ENCODE measurements at regions not wholly inside any gene's neighbourhood (a gene's known extent, or its start where the extent isn't known, plus 50 kb on each side); places are given as distances from the start of the nearest gene placed in this dataset.

DNA sequence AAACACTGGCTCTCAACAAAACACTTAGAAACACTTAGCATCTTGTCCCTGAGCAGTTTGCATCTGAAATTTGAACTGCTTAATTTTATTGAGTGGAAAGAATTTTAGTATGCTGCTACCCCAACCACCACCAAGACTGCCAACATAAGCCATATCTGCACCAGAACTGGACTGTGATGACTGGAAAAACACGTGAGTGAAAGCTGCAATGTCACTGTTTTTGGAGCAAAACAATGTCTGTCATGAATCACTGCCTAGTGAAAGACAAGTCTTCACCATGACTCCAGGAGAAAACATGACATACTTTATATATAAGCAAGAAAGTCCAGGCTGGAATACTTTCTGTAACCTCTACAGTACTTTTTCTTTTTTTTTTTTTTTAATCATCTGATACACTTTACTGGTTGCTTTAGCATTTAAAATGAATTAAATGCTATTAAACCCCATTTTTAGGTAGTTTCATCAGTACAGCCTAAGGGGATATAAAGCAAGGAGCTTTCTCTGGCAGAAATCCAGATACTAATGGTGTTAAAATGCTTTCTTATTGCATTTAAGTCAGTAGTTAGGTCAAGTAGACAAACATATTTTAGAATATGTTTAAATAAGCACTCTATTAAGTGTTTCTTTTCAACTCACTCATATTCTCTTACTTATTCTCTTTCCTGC lies 2129.4 kb upstream of the PIK3C3 start:
- DNase-seq, result no peak

DNA sequence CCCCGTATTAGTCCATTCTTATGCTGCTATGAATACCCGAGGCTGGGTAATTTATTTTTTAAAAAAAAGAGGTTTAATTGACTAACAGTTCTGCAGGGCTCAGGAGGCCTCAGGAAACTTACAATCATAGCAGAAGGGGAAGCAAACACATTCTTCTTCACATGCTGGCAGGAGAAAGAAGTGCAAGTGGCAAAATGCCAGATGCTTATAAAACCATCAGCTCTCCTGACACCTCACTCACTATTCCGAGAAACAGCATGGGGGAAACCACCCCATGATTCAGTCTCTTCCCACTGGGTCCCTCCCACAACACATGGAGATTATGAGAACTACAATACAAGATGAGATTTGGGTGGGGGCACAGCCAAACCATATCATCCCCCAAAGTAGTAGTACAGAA lies 2148.5 kb upstream of the PIK3C3 start:
- peak; percentile 56 for DNase-seq

GRCh38 chr18:39805218-39805617 lies 2149.8 kb upstream of the PIK3C3 start:
- DNase-seq, result no peak

DNA sequence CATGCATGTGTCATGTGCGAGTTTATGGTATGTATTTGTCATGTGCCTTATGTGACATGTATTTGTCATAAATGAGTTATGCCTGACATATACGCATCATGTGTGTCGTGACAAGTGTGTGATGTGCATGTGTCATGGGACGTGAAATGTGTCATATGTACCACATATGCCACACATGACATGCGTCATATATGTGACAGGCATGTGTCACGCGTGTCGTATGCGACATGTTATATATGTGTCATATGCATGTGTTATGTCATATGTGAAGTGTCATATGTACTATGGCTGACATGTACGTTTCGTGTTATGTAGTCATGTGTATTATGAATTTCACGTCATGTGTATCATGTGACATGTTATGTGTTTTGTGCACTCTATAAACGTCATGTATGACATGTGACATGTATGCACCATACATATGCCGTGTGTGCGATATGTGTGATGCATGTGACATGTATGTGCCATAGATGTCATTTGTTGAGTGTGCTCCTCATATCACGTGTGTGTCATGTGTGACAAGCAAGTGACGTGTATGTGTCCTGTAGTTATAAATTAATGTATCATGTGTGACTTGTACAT lies 2152.3 kb upstream of the PIK3C3 start:
- DNase-seq, result no peak

DNA sequence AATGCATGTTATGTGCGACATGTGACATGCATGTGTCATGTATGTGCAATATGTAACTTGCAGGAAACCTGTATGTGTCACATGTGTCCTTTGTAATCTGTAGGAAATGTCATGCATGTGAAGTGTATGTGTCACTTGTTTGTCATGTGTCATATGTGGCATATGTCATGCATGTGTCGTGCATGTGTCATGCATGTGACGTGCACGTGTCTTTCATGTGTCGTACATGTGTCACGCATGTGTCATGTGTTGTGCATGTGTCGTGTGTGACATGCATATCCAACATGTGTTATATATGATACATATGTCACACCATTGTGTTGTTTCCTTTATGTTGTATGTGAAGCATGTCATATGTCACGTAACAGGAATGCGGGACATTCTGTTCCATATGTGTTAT lies 2153.2 kb upstream of the PIK3C3 start:
- no peak for DNase-seq

- no peak for DNase-seq
Observed at GRCh38 chr18:39801010-39801409, 2154.0 kb upstream of the PIK3C3 start.

DNA sequence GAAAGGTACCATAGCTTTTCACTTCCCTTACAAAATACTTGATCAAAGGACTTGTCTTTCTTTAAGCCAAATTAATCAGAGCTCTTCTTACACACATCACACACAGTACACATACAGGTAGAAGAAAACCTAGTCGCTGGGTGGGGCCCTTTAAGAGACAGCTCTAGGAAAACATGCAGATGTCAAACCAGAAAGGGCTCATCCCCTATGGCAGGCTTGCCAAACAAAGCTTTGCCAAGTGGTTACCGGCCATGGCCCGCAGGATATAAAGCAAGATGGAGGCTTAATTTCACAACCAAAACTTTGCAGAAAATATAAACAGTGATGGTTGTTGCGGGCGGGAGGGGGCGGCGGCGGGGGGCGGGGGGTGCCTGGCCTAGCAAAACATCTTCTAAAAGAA lies 2156.0 kb upstream of the PIK3C3 start:
- peak; percentile 38 for DNase-seq

DNA sequence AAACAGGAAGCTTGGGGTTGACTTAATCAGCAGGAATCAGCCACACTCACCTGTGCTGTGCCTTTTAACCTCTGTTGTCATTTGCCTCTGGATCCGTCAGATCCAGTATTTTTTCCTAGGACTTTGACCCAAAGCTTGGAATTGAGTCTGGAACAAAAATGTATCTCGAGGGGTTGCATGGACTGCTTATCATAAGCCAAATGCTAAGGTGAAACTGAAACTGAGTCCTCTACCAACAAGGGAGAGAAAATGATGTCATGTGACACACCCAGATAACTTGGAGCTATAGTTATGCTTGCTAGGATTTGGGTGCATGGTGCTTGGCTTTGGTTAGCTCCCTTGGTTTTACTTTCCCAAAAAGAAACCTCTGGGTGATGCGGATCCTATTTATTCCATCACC lies 2158.6 kb upstream of the PIK3C3 start:
- peak; percentile 62 for DNase-seq

DNA sequence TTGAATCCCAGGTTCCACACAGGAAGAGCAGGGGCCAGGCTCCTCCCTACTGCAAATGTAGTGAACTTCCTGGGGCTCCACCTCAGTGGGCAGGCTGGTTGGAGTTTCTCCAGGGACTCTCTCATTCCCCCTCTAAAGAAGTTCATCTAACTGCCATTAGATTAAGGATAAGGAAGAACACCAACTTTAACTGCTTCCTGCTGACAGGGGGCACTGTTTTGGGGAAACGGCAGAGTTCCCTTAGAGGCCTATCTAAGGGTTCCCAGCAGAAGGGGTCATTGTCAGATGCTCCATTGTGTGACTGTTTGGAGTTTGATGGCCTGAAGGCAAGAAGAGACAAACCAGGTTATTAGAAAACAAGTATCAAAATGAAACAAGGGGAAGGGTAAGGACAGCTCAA lies 2159.7 kb upstream of the PIK3C3 start:
- peak; percentile 38 for DNase-seq

DNA sequence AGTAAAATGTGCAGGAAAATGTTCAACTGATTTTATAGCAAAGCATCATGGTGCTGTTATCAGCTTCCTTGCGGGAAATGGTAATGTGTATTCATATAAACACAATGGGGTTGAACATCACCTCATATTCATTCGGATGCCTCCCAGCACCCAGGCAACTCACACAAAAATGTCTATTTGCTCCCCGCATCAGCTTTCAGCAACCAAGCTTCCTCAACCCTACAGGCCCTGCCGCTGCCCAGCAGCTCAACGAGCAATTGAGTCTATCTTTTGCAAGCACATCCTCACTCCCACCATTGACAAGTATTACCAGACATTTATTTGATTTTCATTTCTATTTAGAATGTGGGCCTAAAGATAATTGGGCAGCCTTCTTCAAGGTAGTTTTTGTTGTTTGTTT lies 2161.4 kb upstream of the PIK3C3 start:
- DNase-seq, result no peak

DNA sequence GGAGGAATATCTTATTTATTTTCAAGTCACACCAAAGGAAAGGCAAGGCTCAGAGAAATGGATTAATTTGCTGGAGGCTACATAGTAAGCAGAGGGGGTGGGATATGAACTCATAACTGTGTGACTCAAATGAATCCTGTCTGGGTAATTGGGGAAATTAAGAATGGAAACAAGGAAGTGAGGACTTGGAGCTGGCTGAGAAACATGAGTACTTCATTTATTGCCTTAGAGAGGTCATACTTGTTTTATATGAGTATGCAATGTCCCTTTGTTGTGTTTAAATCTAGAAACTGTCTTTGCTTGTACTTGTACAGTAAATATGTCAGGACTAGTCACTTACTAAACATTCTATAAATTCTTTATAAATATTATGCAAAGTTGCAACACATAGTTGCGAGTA lies 2166.7 kb upstream of the PIK3C3 start:
- no peak for DNase-seq

- DNase-seq, result no peak
Observed at GRCh38 chr18:39786477-39786876, 2168.6 kb upstream of the PIK3C3 start.

DNA sequence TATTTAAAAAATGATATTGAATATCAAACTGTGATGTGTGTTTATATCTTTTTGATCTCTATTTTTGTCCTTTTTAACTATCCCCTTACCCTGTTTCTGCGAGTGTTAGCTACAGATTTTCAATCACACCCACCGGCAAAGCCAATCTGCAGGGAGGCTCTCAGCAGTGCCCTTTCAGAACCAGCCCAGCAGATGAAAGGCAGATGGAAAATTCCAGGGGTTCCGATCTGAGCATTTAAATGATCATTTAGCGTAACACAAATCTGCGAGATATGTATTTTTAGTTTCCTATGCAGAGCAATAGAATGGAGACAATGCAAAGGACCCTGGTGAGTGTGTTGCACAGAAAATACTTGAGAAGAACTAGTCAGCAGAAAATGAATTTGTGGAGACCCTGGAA lies 2170.5 kb upstream of the PIK3C3 start:
- DNase-seq, result no peak

GRCh38 chr18:39781565-39781964 lies 2173.5 kb upstream of the PIK3C3 start:
- no peak for DNase-seq

DNA sequence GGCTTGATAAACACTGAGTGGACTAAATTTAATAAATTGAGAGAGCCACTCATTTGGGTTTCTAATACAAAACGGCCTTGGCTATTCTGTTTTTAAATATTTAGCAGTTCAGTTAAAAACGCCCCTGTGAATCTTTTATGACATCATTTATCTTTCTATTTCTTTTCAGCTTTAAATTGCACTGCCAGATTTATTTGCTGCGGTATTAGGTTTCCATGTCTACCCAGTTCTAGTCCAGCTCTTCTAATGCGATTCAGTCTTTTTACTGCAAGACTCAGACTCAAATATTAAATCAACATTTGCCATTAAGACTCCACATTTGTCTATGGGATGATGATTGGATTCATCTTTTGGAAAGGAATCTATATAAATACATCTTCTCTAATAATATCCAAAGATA lies 2174.3 kb upstream of the PIK3C3 start:
- no peak for DNase-seq

DNA sequence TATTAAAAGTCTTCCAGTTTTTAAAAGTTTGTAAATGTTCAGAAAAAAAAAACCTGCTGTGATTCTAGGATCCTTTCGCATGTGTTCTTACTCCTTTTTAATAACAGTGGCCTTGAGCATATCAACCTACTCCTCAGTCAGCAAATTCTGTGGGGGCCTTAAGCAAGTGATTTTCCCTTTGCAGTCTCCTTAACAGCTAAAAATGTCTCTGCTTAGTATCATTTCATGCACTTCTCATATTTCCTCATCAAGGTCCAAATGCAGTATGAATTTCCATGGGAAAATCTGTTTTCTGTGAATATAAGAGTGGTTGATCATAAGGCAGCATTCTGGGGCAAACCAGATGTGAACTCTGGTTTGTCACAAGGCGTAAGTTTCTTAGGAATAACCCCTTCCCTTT lies 2175.1 kb upstream of the PIK3C3 start:
- DNase-seq, result no peak

GRCh38 chr18:39776766-39777165 lies 2178.3 kb upstream of the PIK3C3 start:
- DNase-seq, result no peak

DNA sequence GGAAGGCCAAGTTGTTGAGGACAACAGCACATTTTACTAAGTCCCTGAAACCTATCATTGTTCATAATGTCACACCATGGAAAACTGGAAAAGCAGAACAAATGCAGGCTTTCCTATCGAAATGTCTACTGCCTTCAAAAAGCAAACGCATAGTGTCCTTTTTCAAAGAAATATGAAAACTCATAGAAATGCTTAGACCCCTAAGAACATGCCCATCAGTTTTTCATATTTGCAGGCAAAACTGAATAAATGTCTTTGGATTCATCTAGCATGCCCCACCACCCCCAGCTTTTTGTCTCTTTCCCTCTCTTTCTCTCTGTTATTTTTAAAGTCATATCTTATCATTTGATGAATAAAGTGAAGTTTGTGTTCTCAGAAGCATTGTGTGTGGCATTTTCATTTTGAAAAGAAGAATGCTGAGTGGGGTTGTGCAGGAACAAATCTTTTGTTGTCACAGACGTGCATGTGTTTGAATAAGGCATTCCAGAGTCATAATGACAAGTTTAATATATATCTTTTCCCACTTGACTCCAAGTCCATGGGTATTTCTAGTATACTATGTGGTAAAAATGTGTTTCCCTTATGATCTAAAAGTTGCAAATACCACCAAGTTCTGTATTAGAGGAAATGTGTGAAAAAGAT lies 2180.0 kb upstream of the PIK3C3 start:
- DNase-seq, result no peak

GRCh38 chr18:39773646-39774045 lies 2181.4 kb upstream of the PIK3C3 start:
- no peak for DNase-seq

GRCh38 chr18:39772155-39772919 lies 2182.7 kb upstream of the PIK3C3 start:
- no peak for DNase-seq

- DNase-seq, result no peak
Observed at GRCh38 chr18:39770399-39770798, 2184.6 kb upstream of the PIK3C3 start.

GRCh38 chr18:39764873-39765272 lies 2190.2 kb upstream of the PIK3C3 start:
- DNase-seq, result no peak

- no peak for DNase-seq
Observed at GRCh38 chr18:39761273-39761672, 2193.8 kb upstream of the PIK3C3 start.

DNA sequence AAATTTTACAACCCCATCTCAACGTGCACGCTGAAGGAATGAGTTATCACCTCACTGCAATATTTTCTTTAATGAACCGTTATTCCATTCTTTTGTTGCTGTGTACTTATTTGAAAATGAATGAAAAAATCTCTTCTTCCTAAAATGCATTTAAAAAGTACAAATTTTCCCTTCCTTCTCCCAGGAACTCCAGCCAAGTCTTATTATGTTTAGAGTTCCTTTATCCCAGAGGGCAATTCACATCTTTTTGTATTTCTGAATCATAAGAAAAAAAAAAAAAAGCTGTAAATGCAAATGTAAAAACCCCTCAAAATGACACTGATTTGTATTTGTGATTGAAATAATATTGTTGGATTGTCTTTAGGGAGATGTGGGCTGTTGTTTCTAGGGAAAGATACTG lies 2194.3 kb upstream of the CELF4 start:
- DNase-seq, result no peak

All from hematopoietic multipotent progenitor cell treated with erythropoietin and hydrocortisone succinate and interleukin-3 and kit ligand, for 8 days (in vitro differentiated cells).